ENCODE measurements at regions not wholly inside any gene's neighbourhood (a gene's known extent, or its start where the extent isn't known, plus 50 kb on each side); places are given as distances from the start of the nearest gene placed in this dataset.

DNA sequence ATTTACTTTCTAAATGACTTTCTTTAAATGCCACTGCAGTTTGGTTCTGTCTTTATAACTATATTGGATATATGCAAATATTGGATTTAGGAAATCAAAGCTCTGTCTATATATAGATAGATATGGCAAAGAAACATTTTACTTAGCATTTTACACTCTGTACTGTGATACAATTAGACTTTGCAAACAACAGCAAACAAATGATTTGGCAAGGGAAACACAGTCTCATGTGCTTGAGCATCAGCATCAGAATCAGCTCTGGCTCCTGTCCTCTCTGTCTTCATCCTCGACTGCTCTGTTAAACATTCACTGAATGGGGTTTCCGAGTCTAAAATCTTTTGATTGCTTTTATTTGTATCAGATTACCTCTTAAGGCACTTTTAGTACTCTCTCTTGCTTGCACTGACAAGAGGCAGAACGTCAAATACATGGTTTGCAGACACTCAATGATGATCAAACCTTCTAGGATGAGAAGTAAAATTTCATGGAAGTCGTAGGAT lies 176.8 kb upstream of the LRP1B start:
- TF ChIP-seq, protein P1, sequence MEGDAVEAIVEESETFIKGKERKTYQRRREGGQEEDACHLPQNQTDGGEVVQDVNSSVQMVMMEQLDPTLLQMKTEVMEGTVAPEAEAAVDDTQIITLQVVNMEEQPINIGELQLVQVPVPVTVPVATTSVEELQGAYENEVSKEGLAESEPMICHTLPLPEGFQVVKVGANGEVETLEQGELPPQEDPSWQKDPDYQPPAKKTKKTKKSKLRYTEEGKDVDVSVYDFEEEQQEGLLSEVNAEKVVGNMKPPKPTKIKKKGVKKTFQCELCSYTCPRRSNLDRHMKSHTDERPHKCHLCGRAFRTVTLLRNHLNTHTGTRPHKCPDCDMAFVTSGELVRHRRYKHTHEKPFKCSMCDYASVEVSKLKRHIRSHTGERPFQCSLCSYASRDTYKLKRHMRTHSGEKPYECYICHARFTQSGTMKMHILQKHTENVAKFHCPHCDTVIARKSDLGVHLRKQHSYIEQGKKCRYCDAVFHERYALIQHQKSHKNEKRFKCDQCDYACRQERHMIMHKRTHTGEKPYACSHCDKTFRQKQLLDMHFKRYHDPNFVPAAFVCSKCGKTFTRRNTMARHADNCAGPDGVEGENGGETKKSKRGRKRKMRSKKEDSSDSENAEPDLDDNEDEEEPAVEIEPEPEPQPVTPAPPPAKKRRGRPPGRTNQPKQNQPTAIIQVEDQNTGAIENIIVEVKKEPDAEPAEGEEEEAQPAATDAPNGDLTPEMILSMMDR (IDR thresholded peaks at IDR 0.05; ENCODE audit: control extremely low read depth in 1 of 3, insufficient read depth in 1 of 3, low read depth in 1 of 3, low read length in 3 of 3): no peak
- TF ChIP-seq EZH2 (IDR thresholded peaks at IDR 0.05; ENCODE audit: low read depth, low read length, severe bottlenecking): no peak

Data from H1 (cell line).